GM21447 (cell line): ENCODE measurements at regions not wholly inside any gene's neighbourhood (a gene's known extent, or its start where the extent isn't known, plus 50 kb on each side); places are given as distances from the start of the nearest gene placed in this dataset.

Experiments used
- ATAC-seq: cut with Tn5 transposase; IDR thresholded peaks from one replicate; pipeline ENCODE4 v1.9.1; 2021; ENCODE audit not compliant: unreplicated experiment

- ATAC-seq: no peak
These were observed 55.1 kb upstream of the ZEB1 start for GRCh38 chr10:31263903-31264302.

- ATAC-seq: no peak
These were observed 50.3 kb upstream of the ZEB1 start for GRCh38 chr10:31268444-31269303.
